ENCODE measurements at regions not wholly inside any gene's neighbourhood (a gene's known extent, or its start where the extent isn't known, plus 50 kb on each side); places are given as distances from the start of the nearest gene placed in this dataset.
"Not testable (repeated sequence)": the region's sequence is repeated elsewhere in the genome, so short reads cannot be mapped to it uniquely, and the experiment has no call there.

DNA sequence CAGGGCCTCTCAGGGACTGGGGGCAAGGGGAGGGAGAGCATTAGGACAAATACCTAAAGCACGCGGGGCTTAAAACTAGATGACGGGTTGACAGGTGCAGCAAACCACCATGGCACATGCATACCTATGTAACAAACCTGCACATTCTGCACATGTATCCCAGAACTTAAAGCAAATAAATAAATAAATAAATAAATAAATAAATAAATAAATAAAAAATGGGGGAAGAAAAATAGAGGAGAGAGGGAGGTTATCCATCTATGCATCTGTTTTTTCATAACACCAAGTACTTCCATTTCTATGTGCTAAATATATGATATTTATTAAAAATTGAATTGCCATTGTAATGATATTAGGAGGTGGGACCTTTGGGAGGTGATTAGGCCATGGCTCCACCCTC is 539.5 kb downstream of the TRIML1 start:
- not testable (repeated sequence) for DNase-seq

DNA sequence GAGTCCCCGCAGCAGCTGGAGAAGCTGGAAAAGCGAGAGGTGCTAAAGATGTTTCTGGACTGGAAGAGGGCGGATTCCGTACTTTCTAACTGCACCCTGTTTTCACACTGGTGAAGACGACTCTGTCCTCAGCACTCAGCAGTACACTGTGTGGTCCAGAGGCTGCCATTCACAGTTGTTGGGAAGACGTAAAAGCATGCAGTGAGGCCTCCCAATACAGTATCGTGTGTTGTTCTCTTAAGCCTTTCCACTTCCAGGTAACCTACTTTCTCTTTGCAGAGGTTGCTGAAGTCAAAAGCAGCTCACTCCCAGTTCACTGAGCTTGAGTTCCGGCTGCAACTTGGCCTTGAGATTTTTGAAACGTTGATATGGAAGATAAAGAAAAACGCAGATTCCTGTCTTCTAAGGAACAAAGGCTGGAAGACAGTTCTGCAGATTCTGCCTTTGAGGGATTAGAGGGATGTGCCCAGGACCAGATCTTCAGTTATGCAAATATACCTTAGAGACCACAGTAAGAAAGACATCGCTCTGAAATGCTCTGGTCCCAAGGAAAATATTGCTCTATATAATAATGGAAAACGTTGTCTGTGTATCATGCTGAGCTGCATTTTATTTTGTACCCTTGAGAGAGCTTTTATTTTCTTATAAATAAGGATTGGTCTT is 540.9 kb downstream of the TRIML1 start:
- DNase-seq: no peak

GRCh38 chr4:188680667-188681063 is 541.4 kb downstream of the TRIML1 start:
- DNase-seq: no peak

DNA sequence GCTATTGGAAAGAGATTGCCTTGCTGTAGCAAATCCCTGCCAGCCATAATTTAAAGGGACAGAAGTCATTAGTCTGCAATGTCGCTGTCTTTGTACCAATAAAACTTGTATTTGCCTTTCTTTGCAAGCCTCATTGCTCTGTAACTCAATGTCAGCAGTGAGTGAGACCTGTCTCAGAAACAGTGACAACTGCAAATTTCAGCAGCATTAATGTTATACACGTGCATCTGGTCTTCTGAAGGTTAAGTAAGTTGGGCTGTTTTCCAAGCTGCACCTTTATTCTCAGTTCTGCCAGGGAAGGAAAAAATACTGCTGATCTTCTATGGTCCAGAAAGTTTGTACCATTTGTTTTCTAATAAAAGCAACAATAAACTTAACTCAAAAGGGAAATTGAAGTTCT is 543.1 kb downstream of the TRIML1 start:
- DNase-seq: no peak

DNA sequence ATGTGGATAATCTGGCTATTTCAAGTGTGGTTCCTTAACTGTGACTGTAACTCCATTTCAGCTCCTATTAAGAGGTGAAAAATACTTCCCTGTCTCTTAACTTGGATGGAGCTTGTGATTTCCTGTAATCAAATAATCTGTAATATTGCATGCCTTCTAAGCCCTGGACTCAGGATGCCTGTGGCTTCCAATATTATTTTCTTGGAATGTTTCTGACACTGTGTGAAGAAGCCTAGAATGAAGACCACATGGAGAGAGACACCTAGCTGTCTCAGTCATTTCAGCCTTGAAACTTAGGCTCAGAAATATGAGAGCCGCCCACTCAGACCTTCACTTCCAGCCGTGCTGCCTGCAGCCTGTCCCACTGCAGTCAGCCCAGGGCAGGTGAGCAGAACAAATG is 544.3 kb downstream of the TRIML1 start:
- no peak for DNase-seq

GRCh38 chr4:188688956-188689355 is 549.7 kb downstream of the TRIML1 start:
- DNase-seq: no peak

GRCh38 chr4:188691811-188692210 is 552.6 kb downstream of the TRIML1 start:
- DNase-seq: no peak

DNA sequence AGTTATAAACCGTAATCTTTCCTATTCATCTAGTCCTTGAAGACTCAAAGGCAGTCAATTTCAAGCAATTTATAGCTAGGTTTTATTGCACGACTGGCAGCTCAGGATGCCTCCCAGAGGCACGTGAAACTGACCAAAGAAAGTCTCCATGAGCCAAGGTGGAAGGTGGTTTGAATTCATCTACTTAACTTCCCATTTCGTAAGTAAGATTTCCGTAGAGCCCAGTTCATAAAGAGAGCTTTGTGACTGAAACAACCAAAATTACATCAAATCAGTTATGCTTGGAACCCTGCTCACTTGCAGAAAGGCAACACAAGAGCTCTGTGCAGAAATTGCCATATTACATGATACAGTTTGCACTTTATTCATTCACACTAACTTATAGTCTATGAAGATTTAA is 556.0 kb downstream of the TRIML1 start:
- DNase-seq: no peak

GRCh38 chr4:188697243-188697642 is 558.0 kb downstream of the TRIML1 start:
- DNase-seq: no peak

DNA sequence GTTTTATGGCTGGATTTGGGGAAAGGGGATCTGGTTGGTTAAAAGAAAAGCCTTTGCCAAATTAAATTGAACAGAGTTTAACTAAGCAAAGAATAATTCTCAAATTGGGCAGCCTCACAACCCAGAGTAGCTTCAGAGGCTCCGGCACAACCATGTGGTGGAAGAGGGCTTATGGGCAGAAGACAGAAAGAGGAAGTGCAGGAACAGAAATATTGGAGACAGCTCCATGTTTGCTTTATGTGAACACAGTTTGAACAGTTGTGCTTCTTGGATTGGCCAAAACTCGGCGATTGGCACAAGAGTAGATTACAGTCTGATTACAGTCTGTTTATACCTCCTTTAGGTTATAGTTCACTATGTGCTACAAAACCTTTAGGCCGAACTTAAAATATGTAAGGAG is 562.7 kb downstream of the TRIML1 start:
- no peak for DNase-seq

- DNase-seq: no peak
These were observed 565.0 kb downstream of the TRIML1 start for GRCh38 chr4:188704288-188704687.

GRCh38 chr4:188707036-188707435 is 567.8 kb downstream of the TRIML1 start:
- DNase-seq: no peak

DNA sequence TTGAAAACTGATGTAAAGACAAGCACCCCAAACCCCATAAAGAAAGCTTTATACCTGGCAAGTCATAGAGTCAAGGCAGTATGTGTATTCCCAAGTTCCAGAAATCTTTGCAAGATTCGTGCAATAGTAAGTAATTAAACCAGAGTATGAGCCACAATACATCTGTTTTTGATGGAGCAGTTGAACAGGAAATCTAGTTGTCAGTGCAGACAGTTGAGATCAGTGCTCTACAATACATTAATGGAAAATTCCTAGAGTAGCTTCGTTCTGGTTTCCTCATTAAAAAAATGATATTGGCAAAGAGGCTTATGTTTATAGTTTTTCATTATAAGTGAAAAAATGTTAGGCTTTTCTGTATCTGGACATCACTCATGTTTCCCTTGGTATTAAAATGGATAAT is 575.3 kb downstream of the TRIML1 start:
- no peak for DNase-seq

DNA sequence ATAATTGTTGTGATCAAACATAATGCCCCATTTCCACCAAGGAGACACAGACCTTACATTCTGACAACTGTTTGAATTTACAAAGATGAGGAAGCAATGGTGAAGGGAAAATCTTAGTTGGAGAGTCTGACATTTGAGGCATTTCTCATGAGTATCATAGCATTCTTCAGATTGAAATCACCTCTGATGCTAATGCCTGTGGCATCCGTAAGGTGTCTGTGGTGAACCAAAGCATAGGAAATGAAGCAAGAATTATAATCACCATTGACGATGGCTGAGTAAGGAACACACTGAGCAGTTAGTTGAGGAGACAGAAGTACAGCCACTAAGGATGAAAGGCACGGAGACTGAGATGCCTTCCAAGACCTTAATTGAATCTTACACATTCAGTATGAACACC is 575.7 kb downstream of the TRIML1 start:
- no peak for DNase-seq

GRCh38 chr4:188717661-188718060 is 578.4 kb downstream of the TRIML1 start:
- no peak for DNase-seq

GRCh38 chr4:188719794-188720193 is 580.6 kb downstream of the TRIML1 start:
- DNase-seq: no peak

- no peak for DNase-seq
These were observed 583.7 kb downstream of the TRIML1 start for GRCh38 chr4:188722911-188723310.

DNA sequence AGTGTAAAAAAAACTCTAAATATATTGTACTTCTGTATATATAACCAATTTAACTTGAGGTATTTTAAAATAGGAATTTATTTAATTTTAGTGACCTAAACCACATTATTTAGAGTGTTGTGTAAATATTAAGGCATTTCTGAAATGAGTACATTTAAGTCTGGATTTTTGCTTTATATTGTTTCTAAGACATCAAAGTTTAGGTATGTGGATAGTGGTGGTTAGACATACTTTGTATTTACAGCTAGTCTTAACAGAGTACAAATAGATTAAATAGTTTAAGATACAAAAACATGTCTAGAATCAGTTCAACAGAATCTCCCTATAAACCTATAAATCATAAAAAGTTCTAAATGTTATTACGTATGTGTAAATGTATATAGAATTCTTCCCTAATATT is 588.5 kb downstream of the TRIML1 start:
- no peak for DNase-seq

GRCh38 chr4:188728359-188728758 is 589.1 kb downstream of the TRIML1 start:
- no peak for DNase-seq

DNA sequence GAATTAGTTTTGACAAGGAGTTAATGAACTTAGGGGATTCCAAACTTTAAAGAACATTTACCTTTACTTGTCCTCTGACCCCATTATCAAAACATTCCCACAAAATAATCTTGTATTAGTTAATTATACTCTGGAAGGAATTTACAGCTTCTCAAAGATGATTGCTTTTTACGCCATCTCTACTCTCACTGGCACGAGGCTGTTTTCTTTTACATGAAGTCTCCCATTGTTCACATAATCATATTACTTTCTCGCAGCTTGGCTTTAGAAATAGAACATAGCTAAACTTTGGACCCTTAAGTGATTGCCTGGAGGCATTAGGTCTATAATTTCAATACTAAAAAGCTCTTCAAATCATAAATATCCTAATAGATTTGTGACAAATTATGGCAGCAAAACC is 592.9 kb downstream of the TRIML1 start:
- DNase-seq: no peak

DNA sequence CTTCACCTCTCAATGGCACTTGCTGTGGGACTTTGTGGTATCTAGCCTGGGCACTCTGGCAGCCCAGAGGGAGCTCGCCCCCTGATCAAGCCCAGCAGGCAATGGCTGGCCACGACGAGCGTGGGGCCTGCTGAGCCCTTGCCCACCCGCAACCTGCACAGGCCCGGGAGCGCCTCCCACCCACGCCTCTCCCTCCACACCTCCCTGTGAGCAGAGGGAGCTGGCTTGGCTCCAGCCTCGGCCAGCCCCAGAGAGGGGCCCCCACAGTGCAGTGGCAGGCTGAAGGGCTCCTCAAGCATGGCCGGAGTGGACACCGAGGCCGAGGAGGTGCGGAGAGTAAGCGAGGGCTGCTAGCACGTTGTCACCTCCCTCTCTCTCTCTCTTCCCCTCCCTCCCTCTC is 595.8 kb downstream of the TRIML1 start:
- no peak for DNase-seq

DNA sequence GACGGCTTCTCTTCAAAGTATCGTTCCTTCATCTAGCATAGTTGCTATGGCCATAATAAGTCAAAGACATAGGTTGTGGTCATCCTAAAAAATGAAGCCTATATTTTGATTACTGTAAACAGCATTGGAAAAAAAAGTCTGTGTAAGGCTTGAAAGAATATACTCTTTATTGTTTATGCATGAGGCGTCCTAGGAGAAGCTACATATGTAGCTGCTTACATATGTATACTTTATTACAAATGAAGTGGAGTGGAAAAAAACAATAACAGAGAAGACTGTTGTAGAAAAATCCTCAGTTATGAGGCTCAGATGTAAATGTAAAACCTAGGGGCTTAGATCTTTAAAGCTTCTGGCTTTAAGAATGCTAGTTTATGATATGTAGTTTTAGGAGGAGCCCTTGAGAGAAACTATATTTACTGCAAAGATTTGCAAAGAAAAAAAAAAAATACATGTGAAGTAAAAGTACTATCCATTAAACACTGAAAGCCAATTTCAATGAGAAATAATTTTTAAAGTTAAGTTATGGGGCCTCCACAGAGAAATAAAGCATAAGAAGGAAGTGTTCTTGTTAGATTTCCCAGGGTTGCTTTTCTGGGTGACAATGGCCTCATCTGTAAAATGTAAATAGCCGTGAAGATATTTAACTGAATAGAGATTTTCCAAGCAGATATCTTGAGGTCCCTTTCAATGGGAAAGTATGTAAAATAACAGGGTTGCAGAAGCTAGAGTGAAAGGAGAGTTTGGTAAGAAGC is 598.2 kb downstream of the TRIML1 start:
- no peak for DNase-seq

GRCh38 chr4:188738290-188738689 is 599.0 kb downstream of the TRIML1 start:
- peak in 1 of 5 experiments; percentile 2 for DNase-seq

DNA sequence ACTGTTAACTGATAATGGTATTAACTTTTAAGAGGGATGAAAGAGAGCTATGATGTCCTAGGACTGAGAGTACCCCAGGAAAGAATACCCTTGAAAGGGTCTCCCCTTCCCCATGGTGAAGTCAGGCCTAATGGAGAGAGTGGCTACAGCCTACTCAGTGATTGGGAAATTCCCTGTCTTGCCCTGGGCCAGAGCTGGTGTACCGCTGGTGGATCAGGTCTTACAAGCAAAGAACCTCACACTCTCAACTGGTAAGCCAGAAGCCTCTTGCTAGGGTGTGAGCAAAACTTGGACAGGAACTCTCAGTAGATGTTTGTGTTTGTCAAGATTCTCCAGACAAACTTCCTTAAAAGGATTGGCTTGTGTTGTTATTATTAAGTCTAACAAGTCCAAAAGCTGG is 600.9 kb downstream of the TRIML1 start:
- not testable (repeated sequence) for DNase-seq

DNA sequence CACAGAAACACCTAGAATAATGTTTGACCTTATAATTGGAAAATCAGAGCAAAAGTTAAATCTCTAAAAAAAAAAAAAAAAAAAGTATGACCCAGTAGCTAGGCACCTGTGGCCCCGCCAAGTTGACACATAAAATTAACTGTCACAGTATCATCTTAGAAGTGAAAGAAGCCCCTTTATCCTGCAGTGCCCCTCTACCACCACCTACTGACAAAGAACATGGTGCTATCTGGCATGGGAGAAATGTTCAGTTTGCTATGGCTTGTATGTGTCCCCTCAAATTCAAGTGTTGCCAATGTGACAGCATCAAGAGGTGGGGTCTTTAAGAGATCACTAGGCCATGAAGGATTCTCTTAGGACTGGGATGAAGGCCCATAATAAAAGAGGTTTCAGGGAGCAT is 601.5 kb downstream of the TRIML1 start:
- DNase-seq: not testable (repeated sequence)

Measured in T-helper 2 cell (primary cell).